GM12874 (cell line): ENCODE measurements at regions not wholly inside any gene's neighbourhood (a gene's known extent, or its start where the extent isn't known, plus 50 kb on each side); places are given as distances from the start of the nearest gene placed in this dataset.

Source experiments
- CTCF ChIP-seq: IDR thresholded peaks from 2 replicates; pipeline ENCODE4 v1.5.1; 2011; ENCODE audit warnings: low read depth, mild to moderate bottlenecking, control low read depth, low read length, moderate library complexity; ENCODE audit not compliant: insufficient read depth

- TF ChIP-seq CTCF = no peak
Measured at GRCh38 chr4:187477224-187477623, 518.3 kb upstream of the ZFP42 start.

- no peak for TF ChIP-seq CTCF
Measured at GRCh38 chr4:187478292-187479140, 517.1 kb upstream of the ZFP42 start.

GRCh38 chr4:187479511-187479910 is 516.1 kb upstream of the ZFP42 start:
- no peak for TF ChIP-seq CTCF

GRCh38 chr4:187480146-187481145 is 515.1 kb upstream of the ZFP42 start:
- no peak for TF ChIP-seq CTCF

- TF ChIP-seq CTCF = no peak
Measured at GRCh38 chr4:187484186-187484585, 511.4 kb upstream of the ZFP42 start.

- TF ChIP-seq CTCF = no peak
Measured at GRCh38 chr4:187485676-187486075, 509.9 kb upstream of the ZFP42 start.

GRCh38 chr4:187491286-187491685 is 504.3 kb upstream of the ZFP42 start:
- TF ChIP-seq CTCF = no peak
